H1 (cell line): ENCODE measurements at regions not wholly inside any gene's neighbourhood (a gene's known extent, or its start where the extent isn't known, plus 50 kb on each side); places are given as distances from the start of the nearest gene placed in this dataset.

Experiments used
- CTCF ChIA-PET: fragments of 300-600 bp; sonication (Branson Sonifier 250); formaldehyde crosslinking; loops from one replicate; lab custom pipeline; 2021; ENCODE audit not compliant: partially characterized antibody; lab: Charles Lee
- POLR2A ChIA-PET: fragments of 300-600 bp; sonication (Branson Sonifier 250); formaldehyde crosslinking; loops from one replicate; lab custom pipeline; 2021; ENCODE audit warnings: inconsistent platforms; ENCODE audit not compliant: partially characterized antibody; lab: Charles Lee
- DNase-seq, 2 experiments: peaks; one replicate each; pipeline versions ENCODE4 v3.0.0 to v3.0.0-alpha.2; 2010 to 2022; ENCODE audit warnings: low spot score in 2 of 2, low read depth in 1 of 2, mixed read lengths in 1 of 2
- FAIRE-seq: peaks from 2 replicates; lab custom pipeline; 2011; peaks lifted over from hg19 to GRCh38; lab: Jason Lieb, UNC
- H2AFZ ChIP-seq: 2 replicates; pipeline ENCODE4 v1.8.1; 2012; ENCODE audit warnings: low read length, inconsistent platforms
- H2AK5ac ChIP-seq: 2 replicates; pipeline ENCODE4 v1.6.1; 2013; ENCODE audit warnings: low read depth, low read length
- H2BK120ac ChIP-seq: replicated peaks from 2 replicates; pipeline ENCODE3; 2013; ENCODE audit warnings: low read depth, low read length, inconsistent platforms
- H2BK12ac ChIP-seq: 2 replicates; pipeline ENCODE4 v1.6.1; 2013; ENCODE audit warnings: low read depth, low read length
- H2BK15ac ChIP-seq: 2 replicates; pipeline ENCODE4 v1.6.1; 2013; ENCODE audit warnings: low read length
- H2BK20ac ChIP-seq: 2 replicates; pipeline ENCODE4 v1.6.1; 2013; ENCODE audit warnings: low read length
- H2BK5ac ChIP-seq: 2 replicates; pipeline ENCODE4 v1.6.1; 2013; ENCODE audit warnings: low read depth, low read length
- H3K14ac ChIP-seq: 2 replicates; pipeline ENCODE4 v1.6.1; 2013; ENCODE audit warnings: inconsistent platforms; ENCODE audit not compliant: insufficient read length
- H3K18ac ChIP-seq: 2 replicates; pipeline ENCODE4 v1.6.1; 2013; ENCODE audit warnings: low read length; ENCODE audit errors: extremely low read depth
- H3K23ac ChIP-seq: 2 replicates; pipeline ENCODE4 v1.6.1; 2013; ENCODE audit warnings: inconsistent platforms; ENCODE audit not compliant: insufficient read length
- H3K23me2 ChIP-seq: 2 replicates; pipeline ENCODE4 v1.6.1; 2013; ENCODE audit warnings: low read depth, low read length
- H3K27ac ChIP-seq: 2 replicates; pipeline ENCODE4 v1.6.1; 2011; ENCODE audit warnings: low read depth, low read length, inconsistent platforms
- H3K27me3 ChIP-seq, 4 experiments: replicated peaks in 1 of 4; 1 replicate in 1 of 4; 2 replicates in 3 of 4; pipeline versions ENCODE4 v1.6.1 to v1.8.1; 2011 to 2013; ENCODE audit warnings: low read length in 3 of 4, mild to moderate bottlenecking in 3 of 4, inconsistent platforms in 2 of 4, mixed read lengths in 2 of 4, moderate library complexity in 1 of 4; ENCODE audit not compliant: control insufficient read depth in 3 of 4, insufficient read depth in 3 of 4; ENCODE audit errors: extremely low read depth in 1 of 4
- H3K36me3 ChIP-seq, 4 experiments: 2 replicates each; pipeline versions ENCODE4 v1.6.1 to v1.8.1; 2011 to 2013; ENCODE audit warnings: mild to moderate bottlenecking in 4 of 4, low read length in 3 of 4, moderate library complexity in 2 of 4, control low read depth in 1 of 4, inconsistent platforms in 1 of 4; ENCODE audit not compliant: insufficient read depth in 4 of 4, control insufficient read depth in 2 of 4
- H3K4ac ChIP-seq: replicated peaks from 2 replicates; pipeline ENCODE3; 2013; ENCODE audit warnings: low read length, low read depth, mixed read lengths, inconsistent platforms; ENCODE audit not compliant: insufficient read length
- H3K4me1 ChIP-seq, 4 experiments: replicated peaks in 1 of 4; 1 replicate in 1 of 4; 2 replicates in 3 of 4; pipeline versions ENCODE4 v1.6.1 to v1.8.1; 2011 to 2013; ENCODE audit warnings: low read length in 3 of 4, inconsistent platforms in 2 of 4, mixed read lengths in 1 of 4; ENCODE audit not compliant: insufficient read depth in 4 of 4, control insufficient read depth in 3 of 4
- H3K4me2 ChIP-seq, 2 experiments: 2 replicates each; pipeline versions ENCODE4 v1.6.1 to v1.8.1; 2011 to 2013; ENCODE audit warnings: low read depth in 2 of 2, low read length in 2 of 2, control low read depth in 1 of 2, inconsistent platforms in 1 of 2, mild to moderate bottlenecking in 1 of 2; ENCODE audit not compliant: insufficient read depth in 1 of 2
- H3K4me3 ChIP-seq, 4 experiments: fragments of 200-600, 300-600 bp in 1 of 4; sonication (generic), shearing (Covaris generic), sonication (Bioruptor Twin) in 1 of 4; 2 replicates each; pipeline versions ENCODE4 v1.5.1 to v1.8.1; 2011 to 2016; ENCODE audit warnings: low read length in 4 of 4, low read depth in 3 of 4, control low read depth in 2 of 4, inconsistent platforms in 2 of 4, mild to moderate bottlenecking in 2 of 4, mixed read lengths in 1 of 4, moderate library complexity in 1 of 4; ENCODE audit not compliant: insufficient read depth in 2 of 4; ENCODE audit errors: extremely low read depth in 1 of 4
- H3K56ac ChIP-seq: replicated peaks from 2 replicates; pipeline ENCODE3; 2013; ENCODE audit warnings: low read depth, mild to moderate bottlenecking, mixed read lengths, low read length, inconsistent platforms; ENCODE audit not compliant: insufficient read length
- H3K79me1 ChIP-seq: 2 replicates; pipeline ENCODE4 v1.6.1; 2013; ENCODE audit warnings: low read depth, low read length, control low read depth
- H3K79me2 ChIP-seq, 2 experiments: 2 replicates each; pipeline versions ENCODE4 v1.6.1 to v1.8.1; 2012 to 2013; ENCODE audit warnings: low read length in 2 of 2, mild to moderate bottlenecking in 2 of 2, inconsistent platforms in 1 of 2; ENCODE audit not compliant: insufficient read depth in 2 of 2, control insufficient read depth in 1 of 2
- H3K9ac ChIP-seq, 4 experiments: replicated peaks in 1 of 4; 1 replicate in 1 of 4; 2 replicates in 3 of 4; pipeline versions ENCODE4 v1.6.1 to v1.8.1; 2011 to 2013; ENCODE audit warnings: low read depth in 3 of 4, low read length in 3 of 4, control low read depth in 2 of 4, mild to moderate bottlenecking in 2 of 4, moderate library complexity in 2 of 4, inconsistent platforms in 1 of 4; ENCODE audit errors: extremely low read depth in 1 of 4
- H3K9me3 ChIP-seq, 2 experiments: 2 replicates each; pipeline versions ENCODE4 v1.6.1 to v1.8.1; 2012 to 2013; ENCODE audit warnings: mild to moderate bottlenecking in 2 of 2, moderate library complexity in 2 of 2, control low read depth in 1 of 2, inconsistent platforms in 1 of 2, low read depth in 1 of 2, low read length in 1 of 2, mixed read lengths in 1 of 2; ENCODE audit not compliant: insufficient read depth in 2 of 2
- H4K20me1 ChIP-seq, 2 experiments: replicated peaks in 1 of 2; 2 replicates each; pipeline versions ENCODE3 to v1.8.1; 2011 to 2013; ENCODE audit warnings: inconsistent platforms in 2 of 2, low read length in 2 of 2, mild to moderate bottlenecking in 1 of 2; ENCODE audit not compliant: insufficient read depth in 2 of 2, control insufficient read depth in 1 of 2
- H4K5ac ChIP-seq: 2 replicates; pipeline ENCODE4 v1.6.1; 2013; ENCODE audit warnings: low read length, low read depth, mixed read lengths, inconsistent platforms; ENCODE audit not compliant: insufficient read length
- H4K8ac ChIP-seq: 2 replicates; pipeline ENCODE4 v1.8.0; 2013; ENCODE audit warnings: mild to moderate bottlenecking, moderate library complexity, low read length, inconsistent platforms; ENCODE audit not compliant: insufficient read depth; ENCODE audit errors: extremely low read depth
- H4K91ac ChIP-seq: replicated peaks from 2 replicates; pipeline ENCODE3; 2013; ENCODE audit warnings: low read length, mixed read lengths, inconsistent platforms; ENCODE audit not compliant: insufficient read length
- HDAC2 ChIP-seq, 2 experiments: fragments of 300-600 bp in 1 of 2; sonication (generic) in 1 of 2; IDR thresholded peaks; 2 replicates each; pipeline ENCODE4 v1.6.1; 2011 to 2012; ENCODE audit warnings: low read depth in 2 of 2, low read length in 2 of 2, mild to moderate bottlenecking in 2 of 2, moderate library complexity in 2 of 2, borderline replicate concordance in 1 of 2, inconsistent platforms in 1 of 2
- MAX ChIP-seq: IDR thresholded peaks from 2 replicates; pipeline ENCODE4 v1.6.1; 2012; ENCODE audit warnings: inconsistent platforms
- SP1 ChIP-seq: IDR thresholded peaks from 2 replicates; pipeline ENCODE4 v1.6.1; 2011; ENCODE audit warnings: low read depth, low read length
- YY1 ChIP-seq: IDR thresholded peaks from 2 replicates; pipeline ENCODE4 v1.6.1; 2011; ENCODE audit warnings: low read depth, mild to moderate bottlenecking, low read length
- ZNF274 ChIP-seq: IDR thresholded peaks from 2 replicates; pipeline ENCODE4 v1.7.0; 2012; ENCODE audit warnings: low read length, borderline replicate concordance; ENCODE audit errors: extremely low read depth
- WGBS, 2 experiments: shearing (Covaris generic) in 1 of 2; methylation state at CpG; one replicate each; pipeline versions ENCODE4 v1.1.6 to v1.1.7; 2013 to 2015; ENCODE audit warnings: low lambda C conversion rate in 2 of 2, mixed read lengths in 2 of 2, inconsistent platforms in 1 of 2, low coverage in 1 of 2, missing lambda C conversion rate in 1 of 2; ENCODE audit not compliant: insufficient replicate concordance in 2 of 2, insufficient coverage in 1 of 2, insufficient read length in 1 of 2; ENCODE audit errors: extremely low coverage in 1 of 2, missing lambda C conversion rate in 1 of 2; 5-methylcytosine and 5-hydroxymethylcytosine counted together

- Histone ChIP-seq H4K5ac (no peak overlapping the region), H3K27me3 (peaks cover 0 to 1% (median 0%) of the 10 kb centered on the region in 4 experiments; a peak in 1 of 7 replicates)
- FAIRE-seq = no peak
- no peak for TF ChIP-seq HDAC2 (IDR thresholded peaks at IDR 0.05; ENCODE audit: borderline replicate concordance in 1 of 2, low read depth in 2 of 2, low read length in 2 of 2)
- TF ChIP-seq YY1 = no peak
- TF ChIP-seq SP1 = no peak
- TF ChIP-seq MAX = no peak
- TF ChIP-seq ZNF274 = no peak
- TF ChIP-seq, all 59 proteins: peak for 0
- no peak overlapping the region for H3K27ac ChIP-seq
- H2BK15ac ChIP-seq = no peak overlapping the region
- no peak overlapping the region for H2BK120ac ChIP-seq
- no peak overlapping the region for H3K4me2 ChIP-seq
- no peak overlapping the region for H3K23ac ChIP-seq
- no peak overlapping the region for H3K56ac ChIP-seq
- no peak overlapping the region for H4K8ac ChIP-seq
- H2BK5ac ChIP-seq = no peak overlapping the region
- no peaks in the 10 kb centered on the region for H3K79me1 ChIP-seq
- H3K79me2 ChIP-seq = no peaks in the 10 kb centered on the region
- H2BK12ac ChIP-seq = no peak overlapping the region
- H3K36me3 ChIP-seq = no peaks in the 10 kb centered on the region
- 0 out of 4 replicates have a peak, but pooled peaks cover 0 to 4% of the 10 kb centered on the region in 2 experiments for H3K9me3 ChIP-seq
- H2AFZ ChIP-seq = no peak overlapping the region
- ChIA-PET CTCF (interaction anchor here (1.0 to 5.3 kb wide), 4 partner anchors 9 to 16 kb away, joined by 3 to 33 read pairs (median 5); no protein-coding TSS in a partner anchor), POLR2A (interaction anchor here (0.9 to 1.3 kb wide), 3 partner anchors 18 to 133 kb away, joined by 3 to 4 read pairs (median 3); no protein-coding TSS in a partner anchor)
- H3K4me1 ChIP-seq = no peaks in the 10 kb centered on the region
- H3K14ac ChIP-seq = no peak overlapping the region
- H3K4ac ChIP-seq = no peak overlapping the region
- no peak overlapping the region for H2BK20ac ChIP-seq
- H2AK5ac ChIP-seq = no peak overlapping the region
- no peak overlapping the region for H3K18ac ChIP-seq
- no peak for DNase-seq
- no peaks in the 10 kb centered on the region for H4K20me1 ChIP-seq
- no peak overlapping the region for H3K4me3 ChIP-seq
- H4K91ac ChIP-seq = no peak overlapping the region
- 93% methylated on average over 6 of the region's 6 CpGs; no CpG with 5 or more reads in 1 of the 2 experiments for WGBS, 2 experiments
- H3K23me2 ChIP-seq = no peaks in the 10 kb centered on the region
- no peak overlapping the region for H3K9ac ChIP-seq
These were observed 56.1 kb upstream of the NUP50 start for GRCh38 chr22:45107671-45108070.
